ENCODE measurements at regions not wholly inside any gene's neighbourhood (a gene's known extent, or its start where the extent isn't known, plus 50 kb on each side); places are given as distances from the start of the nearest gene placed in this dataset.
"Not testable (repeated sequence)": the region's sequence is repeated elsewhere in the genome, so short reads cannot be mapped to it uniquely, and the experiment has no call there.

DNA sequence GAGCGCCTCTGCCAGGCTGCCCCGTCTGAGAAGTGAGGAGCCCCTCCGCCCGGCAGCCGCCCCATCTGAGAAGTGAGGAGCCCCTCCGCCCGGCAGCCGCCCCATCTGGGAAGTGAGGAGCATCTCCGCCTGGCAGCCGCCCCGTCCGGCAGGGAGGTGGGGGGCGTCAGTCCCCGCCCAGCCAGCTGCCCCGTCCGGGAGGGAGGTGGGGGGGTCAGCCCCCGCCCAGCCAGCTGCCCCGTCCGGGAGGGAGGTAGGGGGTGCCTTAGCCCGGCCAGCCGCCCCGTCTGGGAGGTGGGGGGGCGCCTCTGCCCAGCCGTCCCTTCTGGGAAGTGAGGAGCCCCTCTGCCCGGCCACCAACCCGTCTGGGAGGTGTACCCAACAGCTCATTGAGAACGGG lies 75.4 kb upstream of the DIO2 start:
- DNase-seq, result not testable (repeated sequence)

DNA sequence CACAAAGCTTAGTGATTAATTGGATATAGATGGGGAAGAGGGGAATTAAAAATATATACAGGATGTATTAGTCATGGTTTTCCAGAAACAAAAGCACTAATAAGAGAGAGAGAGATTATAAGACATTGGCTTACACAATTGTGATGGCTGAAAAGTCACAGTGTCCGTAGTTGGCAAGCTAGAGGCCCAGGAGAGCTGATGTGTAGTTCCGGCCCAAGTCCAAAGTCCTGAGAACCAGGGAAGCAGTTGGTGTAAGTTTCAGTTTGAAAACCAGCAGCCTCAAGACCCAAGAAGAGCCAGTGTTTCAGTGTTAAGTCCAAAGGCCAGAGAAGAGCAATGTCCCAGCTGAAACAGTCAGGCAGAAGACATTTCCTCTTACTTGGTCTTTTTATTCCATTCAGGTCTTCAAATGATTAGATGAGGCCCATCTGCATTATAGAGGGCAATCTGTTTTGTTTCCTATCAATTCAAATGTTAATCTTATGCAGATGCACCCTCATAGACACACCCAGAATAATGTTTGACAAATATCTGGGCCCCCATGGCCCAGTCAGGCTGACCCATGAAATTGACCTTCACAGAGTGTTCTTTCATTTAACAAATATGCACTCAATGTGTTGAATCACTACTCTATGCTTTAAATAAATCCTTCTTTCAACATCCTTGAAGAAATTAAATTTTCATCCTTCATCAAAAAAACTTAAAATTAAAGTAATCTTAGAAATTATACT lies 67.2 kb upstream of the DIO2 start:
- no peak for DNase-seq

DNA sequence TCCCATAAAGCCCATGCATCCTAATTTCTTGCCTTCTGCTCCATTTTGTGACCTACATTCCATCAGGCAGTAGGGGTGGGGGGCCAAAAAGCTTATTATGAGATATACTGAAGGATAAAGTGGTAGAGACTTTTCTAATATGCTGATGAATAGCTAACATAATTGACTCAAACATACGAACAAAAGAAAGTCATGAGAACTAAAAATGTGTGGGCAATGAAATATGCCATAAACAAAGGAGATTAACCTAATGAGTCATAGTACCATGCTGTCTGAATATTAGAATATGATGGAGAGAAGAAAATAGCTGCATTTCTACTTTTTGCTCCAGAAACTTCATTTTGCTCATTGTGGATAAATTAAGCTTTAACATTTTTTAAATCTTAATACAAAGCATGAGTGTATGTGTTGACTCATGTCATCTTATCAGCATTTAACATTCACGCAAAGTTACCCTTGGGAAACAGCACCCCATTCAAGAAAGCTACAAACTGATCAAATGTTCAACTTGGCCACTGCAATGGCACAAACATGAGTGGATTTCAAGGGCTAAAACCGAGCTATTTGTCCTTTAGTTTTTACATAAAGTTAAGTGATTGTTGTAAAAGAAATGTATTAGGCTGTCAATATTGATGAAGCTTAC lies 64.0 kb upstream of the DIO2 start:
- DNase-seq, result no peak

DNA sequence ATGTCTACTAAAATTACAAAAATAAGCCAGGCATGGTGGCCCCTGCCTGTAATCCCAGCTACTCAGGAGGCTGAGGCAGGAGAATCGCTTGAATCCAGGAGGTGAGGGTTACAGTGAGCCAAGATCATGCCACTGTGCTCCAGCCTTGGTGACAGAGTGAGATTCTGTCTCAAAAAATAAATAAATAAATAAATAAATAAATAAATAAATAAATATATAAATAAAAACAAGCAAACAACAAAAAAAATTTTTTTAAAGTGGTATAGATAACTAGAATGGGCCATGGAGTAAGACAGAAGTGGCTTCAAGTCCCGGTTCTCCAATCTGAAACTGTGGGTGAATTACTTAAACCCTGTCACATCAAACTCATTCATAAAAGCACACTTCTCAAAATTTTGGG lies 63.0 kb upstream of the DIO2 start:
- not testable (repeated sequence) for DNase-seq

DNA sequence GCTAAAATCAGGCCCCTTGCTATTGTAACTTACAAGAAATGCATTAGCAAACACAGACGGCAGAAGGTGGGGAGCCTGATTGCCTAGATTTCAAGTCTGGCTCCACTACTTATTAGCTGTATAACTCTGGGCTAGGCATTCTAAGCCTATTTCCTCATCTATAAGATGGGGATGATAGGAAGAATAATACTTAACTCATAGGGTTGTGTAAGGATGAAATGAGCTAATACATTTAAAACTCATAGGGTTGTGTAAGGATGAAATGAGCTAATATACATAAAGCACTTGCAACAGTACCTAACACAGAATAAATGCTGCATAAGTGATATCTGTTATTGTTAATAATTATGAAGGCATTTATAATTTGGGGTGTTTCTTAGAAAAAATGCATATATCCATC lies 60.1 kb upstream of the DIO2 start:
- DNase-seq, result no peak

DNA sequence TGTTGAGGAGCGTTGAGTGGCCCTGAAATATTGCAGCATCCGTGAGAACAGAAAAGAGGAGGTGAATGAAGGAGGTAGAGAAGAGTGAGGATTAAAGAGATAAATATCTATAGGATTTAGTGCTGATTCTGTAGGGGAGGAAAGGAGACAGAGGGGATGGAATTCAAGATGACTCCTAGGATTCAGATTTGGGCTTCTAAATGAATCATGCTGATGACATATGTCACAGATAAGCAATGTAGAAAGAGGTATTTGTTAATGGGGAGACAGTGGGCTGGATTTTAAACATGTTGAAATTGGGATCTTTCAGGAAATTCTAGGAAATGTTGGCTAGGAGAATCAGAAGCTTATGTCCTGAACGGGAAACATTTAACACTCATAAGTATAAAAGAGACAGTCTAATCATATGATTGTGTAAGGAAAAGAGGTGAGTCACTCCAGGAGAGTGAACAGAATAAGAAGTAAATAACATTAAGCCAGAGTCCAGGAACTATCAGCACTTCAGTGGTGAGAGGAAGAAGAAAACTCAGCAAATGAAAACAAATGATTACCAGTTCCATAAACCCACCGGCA lies 58.1 kb upstream of the DIO2 start:
- DNase-seq, result no peak

DNA sequence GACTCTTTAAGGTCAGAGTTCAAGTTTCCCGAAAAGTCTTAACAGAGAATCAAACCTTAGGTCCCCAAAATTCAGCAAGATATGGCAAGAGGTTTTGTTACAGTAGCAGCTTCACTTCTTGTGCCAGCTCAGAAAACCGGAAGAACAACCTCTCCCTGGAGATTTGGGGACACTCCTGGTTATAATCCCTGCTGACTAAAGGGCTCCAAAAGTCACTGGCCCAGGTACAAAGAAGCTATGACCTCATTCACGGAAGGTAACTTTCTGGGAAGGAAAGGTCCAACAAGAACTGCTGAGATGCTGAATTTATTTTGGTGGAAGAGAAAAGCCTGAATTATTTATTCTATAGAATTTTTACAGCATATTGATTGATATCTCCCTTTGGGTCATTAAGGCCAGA lies 55.6 kb upstream of the DIO2 start:
- DNase-seq, result no peak

DNA sequence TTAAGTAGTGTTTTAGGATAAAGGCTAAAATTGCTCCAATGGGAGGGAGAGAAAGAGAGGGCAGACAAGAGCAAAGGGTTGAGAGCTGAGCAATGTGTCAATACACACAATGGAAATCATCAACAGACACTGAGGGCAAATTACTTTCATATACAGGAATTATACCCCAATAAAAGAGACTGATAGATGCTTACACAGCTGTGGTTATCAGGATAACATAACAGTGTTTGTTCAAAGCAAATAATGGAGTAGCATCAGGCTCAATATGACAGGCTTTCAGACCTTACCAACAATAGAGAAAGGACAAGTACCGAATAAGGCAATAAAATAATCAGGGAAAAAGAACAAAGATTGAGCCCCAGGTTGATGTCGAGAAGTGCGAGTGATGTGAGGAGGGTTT lies 53.4 kb upstream of the DIO2 start:
- no peak for DNase-seq
